Adrenal gland (tissue), 9 donors: ENCODE measurements at regions not wholly inside any gene's neighbourhood (a gene's known extent, or its start where the extent isn't known, plus 50 kb on each side); places are given as distances from the start of the nearest gene placed in this dataset.

Source experiments
- DNase-seq, 7 donors: peaks; one replicate each; pipeline ENCODE4 v3.0.0-alpha.2; 2019 to 2020
- H3K27ac ChIP-seq, 5 donors: fragments of 200-600 bp; sonication (generic) in 4 of 5; 1 replicate in 3 of 5; 2 replicates in 2 of 5; pipeline versions ENCODE4 v1.5.1 to v1.8.0; 2016 to 2020; ENCODE audit warnings: mild to moderate bottlenecking in 1 of 5
- H3K27me3 ChIP-seq: fragments of 200-600 bp; 2 replicates; pipeline ENCODE4 v1.8.0; 2021
- H3K36me3 ChIP-seq, 2 donors: fragments of 200-600 bp; replicated peaks in 1 of 2; 1 replicate in 1 of 2; 2 replicates in 1 of 2; pipeline versions ENCODE4 v1.5.1 to v1.8.0; 2018 to 2022
- H3K4me1 ChIP-seq, 2 donors: fragments of 200-600 bp; replicated peaks in 1 of 2; 1 replicate in 1 of 2; 2 replicates in 1 of 2; pipeline versions ENCODE4 v1.5.1 to v1.8.0; 2018 to 2021
- H3K4me3 ChIP-seq, 4 donors: fragments of 200-600 bp; sonication (generic) in 3 of 4; one replicate each; pipeline ENCODE4 v1.5.1; 2016 to 2018
- H3K9me3 ChIP-seq, 3 donors: fragments of 200-600 bp; sonication (generic) in 1 of 3; replicated peaks in 1 of 3; 1 replicate in 2 of 3; 2 replicates in 1 of 3; pipeline versions ENCODE4 v1.5.1 to v1.8.0; 2016 to 2021
- POLR2A ChIP-seq, 2 donors: fragments of 450-650 bp; IDR thresholded peaks; one replicate each; pipeline ENCODE4 v1.6.1; 2017; ENCODE audit warnings: antibody characterized with exemption in 2 of 2, mild to moderate bottlenecking in 2 of 2, moderate library complexity in 1 of 2
- WGBS, 4 donors: extraction: QIAGEN DNeasy Blood & Tissue Kit in 2 of 4; methylation state at CpG; one replicate each; pipeline versions ENCODE4 v1.1.5 to v1.1.7; 2013 to 2017; 5-methylcytosine and 5-hydroxymethylcytosine counted together
- intact Hi-C, 2 donors: fragments of 100-400 bp; cut with DNase I; formaldehyde crosslinking; loops; one replicate each; pipeline versions ENCODE4 v1.14.1 to v1.15.0; 2022 to 2023
- TF ChIP-seq, protein P1 (sequence below), 6 experiments: fragments of 450-650 bp in 4 of 6; fragments of 200-600 bp in 2 of 6; sonication (generic) in 1 of 6; IDR thresholded peaks; 1 replicate in 5 of 6; 2 replicates in 1 of 6; pipeline versions ENCODE4 v1.5.1 to v1.8.0; 2016 to 2021; ENCODE audit warnings: antibody characterized with exemption in 6 of 6, mild to moderate bottlenecking in 2 of 6, moderate library complexity in 1 of 6
- donor health status: healthy with polysubstance abuse.
- donor health status: Bipolar disorder and iron deficiency.
- donor health status: DM: yes; HTN: yes; CAD: no.
- donor health status: DM: no; HTN: no; CAD: no.
- donor health status: DM: no; HTN: no; CAD: no.

DNA sequence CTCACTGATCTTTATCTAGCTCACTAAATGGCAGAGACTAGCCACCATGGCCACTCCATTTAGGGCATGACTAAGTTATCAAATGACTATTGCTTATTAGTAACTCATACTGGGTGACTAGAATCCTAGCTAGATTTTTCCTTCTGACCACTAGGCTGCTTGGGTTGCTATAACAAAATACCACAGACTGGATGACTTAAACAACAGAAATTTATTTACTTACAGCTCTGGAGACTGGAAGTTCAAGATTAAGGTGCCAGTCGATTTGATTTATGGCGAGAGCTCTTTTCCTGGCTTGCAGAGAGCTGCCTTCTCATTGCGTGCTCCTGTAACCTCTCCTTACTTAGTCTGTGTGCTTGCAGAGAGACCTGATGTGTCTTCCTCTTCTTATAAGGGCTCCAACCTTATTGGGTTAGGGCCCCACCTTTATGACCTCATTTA is 55.0 kb upstream of the APC start:
- H3K4me1 ChIP-seq: peaks cover 0 to 3% of the 10 kb centered on the region in 2 donors
- H3K4me3 ChIP-seq: no peak overlapping the region
- intact Hi-C loops: no loop called here
- no peak for TF ChIP-seq POLR2A (IDR thresholded peaks at IDR 0.05)
- TF ChIP-seq, protein P1, sequence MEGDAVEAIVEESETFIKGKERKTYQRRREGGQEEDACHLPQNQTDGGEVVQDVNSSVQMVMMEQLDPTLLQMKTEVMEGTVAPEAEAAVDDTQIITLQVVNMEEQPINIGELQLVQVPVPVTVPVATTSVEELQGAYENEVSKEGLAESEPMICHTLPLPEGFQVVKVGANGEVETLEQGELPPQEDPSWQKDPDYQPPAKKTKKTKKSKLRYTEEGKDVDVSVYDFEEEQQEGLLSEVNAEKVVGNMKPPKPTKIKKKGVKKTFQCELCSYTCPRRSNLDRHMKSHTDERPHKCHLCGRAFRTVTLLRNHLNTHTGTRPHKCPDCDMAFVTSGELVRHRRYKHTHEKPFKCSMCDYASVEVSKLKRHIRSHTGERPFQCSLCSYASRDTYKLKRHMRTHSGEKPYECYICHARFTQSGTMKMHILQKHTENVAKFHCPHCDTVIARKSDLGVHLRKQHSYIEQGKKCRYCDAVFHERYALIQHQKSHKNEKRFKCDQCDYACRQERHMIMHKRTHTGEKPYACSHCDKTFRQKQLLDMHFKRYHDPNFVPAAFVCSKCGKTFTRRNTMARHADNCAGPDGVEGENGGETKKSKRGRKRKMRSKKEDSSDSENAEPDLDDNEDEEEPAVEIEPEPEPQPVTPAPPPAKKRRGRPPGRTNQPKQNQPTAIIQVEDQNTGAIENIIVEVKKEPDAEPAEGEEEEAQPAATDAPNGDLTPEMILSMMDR (IDR thresholded peaks at IDR 0.05): no peak
- H3K9me3 ChIP-seq: no peaks in the 10 kb centered on the region
- H3K36me3 ChIP-seq: no peaks in the 10 kb centered on the region
- no peaks in the 10 kb centered on the region for H3K27me3 ChIP-seq
- no peak for DNase-seq
- WGBS, 4 donors: 84 to 91% (median 90%) methylated on average over 3 of the region's 3 CpGs
- H3K27ac ChIP-seq: no peak overlapping the region

DNA sequence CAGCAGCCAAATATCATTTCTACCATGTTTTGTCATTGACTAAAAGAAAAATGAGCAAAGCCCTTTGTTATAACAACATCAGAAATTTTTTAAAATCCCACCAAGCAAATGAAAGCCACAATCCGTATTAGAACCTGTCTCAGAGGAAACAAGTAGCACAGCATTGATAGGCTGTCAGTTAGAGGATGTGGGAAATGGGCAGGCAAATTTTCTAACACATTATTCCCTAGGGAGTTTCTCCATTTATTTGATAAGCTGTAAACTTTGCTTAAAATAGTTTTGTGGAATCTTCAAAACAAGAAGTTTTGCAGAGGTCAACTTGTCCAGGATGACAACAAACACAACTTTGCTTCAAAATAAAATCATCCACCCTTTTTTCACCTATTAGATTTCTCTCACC is 53.6 kb upstream of the APC start:
- no peak for DNase-seq
- H3K27me3 ChIP-seq: no peaks in the 10 kb centered on the region
- no peaks in the 10 kb centered on the region for H3K9me3 ChIP-seq
- H3K27ac ChIP-seq: no peak overlapping the region
- no peaks in the 10 kb centered on the region for H3K36me3 ChIP-seq
- TF ChIP-seq POLR2A (IDR thresholded peaks at IDR 0.05): no peak
- TF ChIP-seq, protein P1 (IDR thresholded peaks at IDR 0.05): no peak
- intact Hi-C loops: no loop called here
- 61 to 72% (median 66%) methylated on average over 1 of the region's 1 CpG for WGBS, 4 donors
- no peak overlapping the region for H3K4me3 ChIP-seq
- H3K4me1 ChIP-seq: peaks cover 1 to 8% of the 10 kb centered on the region in 2 donors

DNA sequence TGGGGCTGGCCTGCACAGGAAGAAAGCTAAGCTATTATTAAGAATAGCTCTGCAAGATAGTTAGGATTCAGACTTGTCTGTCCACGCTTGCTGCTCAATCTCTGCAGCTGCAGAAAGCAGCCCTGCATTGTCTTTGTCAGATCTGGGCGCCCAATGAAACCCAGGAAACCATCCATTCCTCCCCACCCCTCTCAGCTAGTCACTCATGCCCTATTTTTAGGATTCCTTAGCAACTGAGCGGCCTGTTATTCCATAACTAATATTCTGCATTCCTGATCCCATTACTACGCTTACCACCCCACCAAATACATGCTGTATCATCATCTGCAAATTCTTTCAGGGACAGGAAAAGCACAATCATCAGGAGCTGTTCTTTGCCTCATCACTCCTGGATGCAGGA is 52.9 kb upstream of the APC start:
- Histone ChIP-seq H3K4me3 (no peak overlapping the region), H3K4me1 (peaks cover 7 to 14% of the 10 kb centered on the region in 2 donors), H3K27me3 (no peaks in the 10 kb centered on the region), H3K9me3 (no peaks in the 10 kb centered on the region), H3K36me3 (no peaks in the 10 kb centered on the region), H3K27ac (peak overlapping the region in 1 of 5 donors; percentile 18)
- 69 to 78% (median 75%) methylated on average over 4 of the region's 4 CpGs for WGBS, 4 donors
- no peak for TF ChIP-seq POLR2A (IDR thresholded peaks at IDR 0.05)
- TF ChIP-seq, protein P1 (IDR thresholded peaks at IDR 0.05): no peak
- DNase-seq: no peak
- intact Hi-C loops: no loop called here

DNA sequence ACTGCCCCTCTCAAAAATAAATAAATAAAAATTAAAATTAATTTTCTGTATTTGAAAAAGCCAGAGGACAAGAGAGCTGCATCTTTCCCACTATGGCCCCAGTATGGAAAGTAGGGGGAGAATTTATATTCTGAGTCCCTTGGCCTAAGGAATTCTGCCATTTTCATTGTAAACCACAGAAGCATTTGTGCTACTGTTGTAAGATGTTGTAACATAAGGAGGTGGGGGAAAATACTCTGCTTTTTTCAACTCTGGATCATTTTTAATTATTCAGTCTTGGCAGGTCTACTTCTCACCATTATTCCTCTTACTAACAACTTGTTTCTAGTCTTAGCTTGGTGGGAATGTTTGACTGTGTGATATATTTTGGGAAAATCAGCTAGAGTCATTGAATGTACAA is 52.3 kb upstream of the APC start:
- DNase-seq: no peak
- Histone ChIP-seq H3K4me3 (no peak overlapping the region), H3K9me3 (no peaks in the 10 kb centered on the region), H3K36me3 (no peaks in the 10 kb centered on the region), H3K27ac (no peak overlapping the region), H3K4me1 (peaks cover 8 to 18% of the 10 kb centered on the region in 2 donors), H3K27me3 (no peaks in the 10 kb centered on the region)
- intact Hi-C loops: no loop called here
- TF ChIP-seq POLR2A (IDR thresholded peaks at IDR 0.05): no peak
- TF ChIP-seq, protein P1 (IDR thresholded peaks at IDR 0.05): no peak
